NB4 (cell line): ENCODE measurements at regions not wholly inside any gene's neighbourhood (a gene's known extent, or its start where the extent isn't known, plus 50 kb on each side); places are given as distances from the start of the nearest gene placed in this dataset.

Experiments
- POLR2A ChIP-seq: IDR thresholded peaks from 2 replicates; pipeline ENCODE4 v1.6.1; 2011; ENCODE audit warnings: mild to moderate bottlenecking; ENCODE audit not compliant: insufficient read length; ENCODE audit errors: extremely low read depth
- TF ChIP-seq, protein P1 (sequence below): IDR thresholded peaks from one replicate; pipeline ENCODE4 v1.5.1; 2012; ENCODE audit warnings: low read depth, low read length

DNA sequence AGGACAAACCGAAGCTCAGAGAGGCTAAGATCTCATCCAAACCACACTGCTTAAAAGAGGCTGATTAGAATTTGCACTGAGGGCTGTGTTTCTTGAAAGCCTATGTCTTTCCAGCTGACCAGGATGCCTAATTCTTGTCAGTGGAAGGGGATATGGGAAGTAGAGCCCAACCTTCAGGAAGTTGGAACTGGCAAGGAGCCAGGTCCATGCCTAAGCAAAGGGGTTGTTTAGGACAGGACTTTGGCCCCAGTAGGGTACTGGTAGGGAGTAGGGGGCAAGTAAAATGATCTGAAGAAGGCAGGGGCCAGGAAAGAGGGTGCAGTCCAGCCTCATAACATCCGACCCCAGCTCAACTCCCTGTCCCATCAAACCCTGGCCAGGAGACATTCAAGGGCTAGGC lies 130.9 kb downstream of the GAS1 start:
- no peak for TF ChIP-seq POLR2A
- TF ChIP-seq, protein P1, sequence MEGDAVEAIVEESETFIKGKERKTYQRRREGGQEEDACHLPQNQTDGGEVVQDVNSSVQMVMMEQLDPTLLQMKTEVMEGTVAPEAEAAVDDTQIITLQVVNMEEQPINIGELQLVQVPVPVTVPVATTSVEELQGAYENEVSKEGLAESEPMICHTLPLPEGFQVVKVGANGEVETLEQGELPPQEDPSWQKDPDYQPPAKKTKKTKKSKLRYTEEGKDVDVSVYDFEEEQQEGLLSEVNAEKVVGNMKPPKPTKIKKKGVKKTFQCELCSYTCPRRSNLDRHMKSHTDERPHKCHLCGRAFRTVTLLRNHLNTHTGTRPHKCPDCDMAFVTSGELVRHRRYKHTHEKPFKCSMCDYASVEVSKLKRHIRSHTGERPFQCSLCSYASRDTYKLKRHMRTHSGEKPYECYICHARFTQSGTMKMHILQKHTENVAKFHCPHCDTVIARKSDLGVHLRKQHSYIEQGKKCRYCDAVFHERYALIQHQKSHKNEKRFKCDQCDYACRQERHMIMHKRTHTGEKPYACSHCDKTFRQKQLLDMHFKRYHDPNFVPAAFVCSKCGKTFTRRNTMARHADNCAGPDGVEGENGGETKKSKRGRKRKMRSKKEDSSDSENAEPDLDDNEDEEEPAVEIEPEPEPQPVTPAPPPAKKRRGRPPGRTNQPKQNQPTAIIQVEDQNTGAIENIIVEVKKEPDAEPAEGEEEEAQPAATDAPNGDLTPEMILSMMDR, result no peak
